Astrocyte (in vitro differentiated cells and primary cell): ENCODE measurements at regions not wholly inside any gene's neighbourhood (a gene's known extent, or its start where the extent isn't known, plus 50 kb on each side); places are given as distances from the start of the nearest gene placed in this dataset.

Experiments
- DNase-seq: peaks from one replicate; pipeline ENCODE4 v3.0.0-alpha.2; 2010; ENCODE audit warnings: low read depth
- FAIRE-seq: peaks from 2 replicates; lab custom pipeline; 2011; peaks lifted over from hg19 to GRCh38; lab: Jason Lieb, UNC
- H2AFZ ChIP-seq: 2 replicates; pipeline ENCODE4 v1.6.0; 2012; ENCODE audit warnings: low read depth, low read length, inconsistent platforms
- H3K27ac ChIP-seq: 2 replicates; pipeline ENCODE4 v1.5.1; 2011; ENCODE audit warnings: low read depth, low read length, inconsistent platforms
- H3K27me3 ChIP-seq: 2 replicates; pipeline ENCODE4 v1.6.0; 2011; ENCODE audit warnings: low read length, inconsistent platforms; ENCODE audit not compliant: insufficient read depth
- H3K36me3 ChIP-seq: 2 replicates; pipeline ENCODE4 v1.5.1; 2011; ENCODE audit warnings: low read length, inconsistent platforms; ENCODE audit not compliant: insufficient read depth
- H3K4me1 ChIP-seq: 2 replicates; pipeline ENCODE4 v1.5.1; 2011; ENCODE audit warnings: low read length, inconsistent platforms; ENCODE audit not compliant: insufficient read depth
- H3K4me2 ChIP-seq: 2 replicates; pipeline ENCODE4 v1.6.0; 2012; ENCODE audit warnings: low read length, inconsistent platforms
- H3K4me3 ChIP-seq: 2 replicates; pipeline ENCODE4 v1.5.1; 2011; ENCODE audit warnings: low read depth, mild to moderate bottlenecking, low read length, inconsistent platforms; ENCODE audit not compliant: insufficient read depth
- H3K79me2 ChIP-seq: 2 replicates; pipeline ENCODE4 v1.6.0; 2012; ENCODE audit warnings: mild to moderate bottlenecking, low read length, inconsistent platforms; ENCODE audit not compliant: insufficient read depth
- H3K9ac ChIP-seq: 2 replicates; pipeline ENCODE4 v1.6.0; 2012; ENCODE audit warnings: mild to moderate bottlenecking, low read length, inconsistent platforms
- H3K9me3 ChIP-seq: 2 replicates; pipeline ENCODE4 v1.5.1; 2012; ENCODE audit warnings: low read depth, mild to moderate bottlenecking, low read length, inconsistent platforms; ENCODE audit not compliant: insufficient read depth
- H4K20me1 ChIP-seq: 2 replicates; pipeline ENCODE4 v1.6.0; 2012; ENCODE audit warnings: low read length, inconsistent platforms; ENCODE audit not compliant: insufficient read depth
- H3K27ac Mint-ChIP-seq: one replicate; pipeline ENCODE4 v1.8.0; 2021; ENCODE audit warnings: mild to moderate bottlenecking, mixed read lengths; ENCODE audit not compliant: unreplicated experiment
- H3K27me3 Mint-ChIP-seq: one replicate; pipeline ENCODE4 v1.8.0; 2021; ENCODE audit warnings: low read depth, mixed read lengths; ENCODE audit not compliant: unreplicated experiment
- H3K36me3 Mint-ChIP-seq: one replicate; pipeline ENCODE4 v1.8.0; 2021; ENCODE audit warnings: low read depth, mixed read lengths; ENCODE audit not compliant: unreplicated experiment
- H3K4me1 Mint-ChIP-seq: one replicate; pipeline ENCODE4 v1.8.0; 2021; ENCODE audit warnings: low read depth, mixed read lengths; ENCODE audit not compliant: unreplicated experiment
- H3K4me3 Mint-ChIP-seq: one replicate; pipeline ENCODE4 v1.8.0; 2021; ENCODE audit warnings: mild to moderate bottlenecking, moderate library complexity, mixed read lengths; ENCODE audit not compliant: unreplicated experiment
- H3K9me3 Mint-ChIP-seq: one replicate; pipeline ENCODE4 v1.8.0; 2021; ENCODE audit warnings: mild to moderate bottlenecking, mixed read lengths; ENCODE audit not compliant: unreplicated experiment
- CTCF ChIP-seq: IDR thresholded peaks from 2 replicates; pipeline ENCODE4 v1.5.1; 2011; ENCODE audit warnings: low read depth, mild to moderate bottlenecking, inconsistent platforms, low read length, moderate library complexity; ENCODE audit not compliant: insufficient read depth
- EZH2 ChIP-seq: IDR thresholded peaks from 2 replicates; pipeline ENCODE4 v1.6.1; 2012; ENCODE audit warnings: mild to moderate bottlenecking, low read length, inconsistent platforms; ENCODE audit not compliant: insufficient read depth

GRCh38 chr14:25759920-25760655, 710.1 kb upstream of the STXBP6 start:
- Histone ChIP-seq H2AFZ (no peak overlapping the region), H3K79me2 (no peaks in the 10 kb centered on the region), H3K27ac (no peak overlapping the region), H3K4me2 (no peak overlapping the region), H3K9ac (no peak overlapping the region), H3K4me3 (no peak overlapping the region), H3K9me3 (peaks cover 2% of the 10 kb centered on the region), H3K27me3 (no peaks in the 10 kb centered on the region), H3K4me1 (no peaks in the 10 kb centered on the region), H4K20me1 (no peaks in the 10 kb centered on the region), H3K36me3 (no peaks in the 10 kb centered on the region)
- TF ChIP-seq EZH2 = no peak
- TF ChIP-seq CTCF = no peak
- H3K4me1 Mint-ChIP-seq = peaks cover 6% of the 10 kb centered on the region
- H3K4me3 Mint-ChIP-seq = no peak overlapping the region
- no peak overlapping the region for H3K27ac Mint-ChIP-seq
- FAIRE-seq = no peak
- no peaks in the 10 kb centered on the region for H3K27me3 Mint-ChIP-seq
- DNase-seq = no peak
- H3K9me3 Mint-ChIP-seq = no peaks in the 10 kb centered on the region
- H3K36me3 Mint-ChIP-seq = no peaks in the 10 kb centered on the region

- Histone ChIP-seq H3K27me3 (no peaks in the 10 kb centered on the region), H3K36me3 (no peaks in the 10 kb centered on the region), H3K4me3 (no peak overlapping the region), H3K4me1 (no peaks in the 10 kb centered on the region), H4K20me1 (no peaks in the 10 kb centered on the region), H3K79me2 (no peaks in the 10 kb centered on the region), H3K4me2 (no peak overlapping the region), H3K9ac (no peak overlapping the region), H3K9me3 (peaks cover 2% of the 10 kb centered on the region), H3K27ac (no peak overlapping the region), H2AFZ (no peak overlapping the region)
- DNase-seq = no peak
- H3K27me3 Mint-ChIP-seq = no peaks in the 10 kb centered on the region
- no peak for FAIRE-seq
- no peak overlapping the region for H3K27ac Mint-ChIP-seq
- no peaks in the 10 kb centered on the region for H3K36me3 Mint-ChIP-seq
- peaks cover 6% of the 10 kb centered on the region for H3K4me1 Mint-ChIP-seq
- TF ChIP-seq EZH2 = no peak
- TF ChIP-seq CTCF = no peak
- no peak overlapping the region for H3K4me3 Mint-ChIP-seq
- no peaks in the 10 kb centered on the region for H3K9me3 Mint-ChIP-seq
Measured at GRCh38 chr14:25759256-25759655, 709.3 kb upstream of the STXBP6 start.

- no peaks in the 10 kb centered on the region for H3K36me3 Mint-ChIP-seq
- Histone ChIP-seq H3K9ac (no peak overlapping the region), H3K27ac (no peak overlapping the region), H2AFZ (no peak overlapping the region), H3K4me3 (no peak overlapping the region), H4K20me1 (no peaks in the 10 kb centered on the region), H3K9me3 (peaks cover 2% of the 10 kb centered on the region), H3K36me3 (no peaks in the 10 kb centered on the region), H3K79me2 (no peaks in the 10 kb centered on the region), H3K4me1 (no peaks in the 10 kb centered on the region), H3K27me3 (no peaks in the 10 kb centered on the region), H3K4me2 (no peak overlapping the region)
- peaks cover 6% of the 10 kb centered on the region for H3K4me1 Mint-ChIP-seq
- no peak overlapping the region for H3K4me3 Mint-ChIP-seq
- no peaks in the 10 kb centered on the region for H3K9me3 Mint-ChIP-seq
- no peaks in the 10 kb centered on the region for H3K27me3 Mint-ChIP-seq
- no peak for TF ChIP-seq CTCF
- TF ChIP-seq EZH2 = no peak
- FAIRE-seq = no peak
- DNase-seq = no peak
- no peak overlapping the region for H3K27ac Mint-ChIP-seq
Measured at GRCh38 chr14:25757364-25757763, 707.4 kb upstream of the STXBP6 start.
